Endothelial cell of umbilical vein (primary cell): ENCODE measurements at regions not wholly inside any gene's neighbourhood (a gene's known extent, or its start where the extent isn't known, plus 50 kb on each side); places are given as distances from the start of the nearest gene placed in this dataset.

ENCODE experiments used
- BruUV-seq: library from RNA; stranded (reverse); fragments of 400-500 nt; replicated peaks from 2 replicates; lab custom pipeline; 2021; lab: Mats Ljungman, UMichigan
- CTCF ChIA-PET: fragments of 300-600, 350-600 bp; sonication (Branson Sonifier 250); formaldehyde crosslinking; loops from one replicate; lab custom pipeline; 2021; ENCODE audit warnings: antibody characterized with exemption, inconsistent platforms; lab: Charles Lee
- POLR2A ChIA-PET: fragments of 300-600, 350-600 bp; sonication (Branson Sonifier 250); formaldehyde crosslinking; loops from one replicate; lab custom pipeline; 2021; ENCODE audit warnings: antibody characterized with exemption, inconsistent platforms; lab: Charles Lee
- DNase-seq: peaks from one replicate; pipeline ENCODE4 v3.0.0-alpha.2; 2011; ENCODE audit warnings: low read depth, low spot score
- FAIRE-seq: peaks from 2 replicates; lab custom pipeline; 2011; peaks lifted over from hg19 to GRCh38; lab: Jason Lieb, UNC
- H2AFZ ChIP-seq: 2 replicates; pipeline ENCODE4 v1.6.0; 2012; ENCODE audit warnings: low read depth, low read length, control low read depth, inconsistent platforms
- H3K27ac ChIP-seq: 2 replicates; pipeline ENCODE4 v1.5.1; 2011; ENCODE audit warnings: low read depth, mild to moderate bottlenecking, control low read depth, low read length, moderate library complexity; ENCODE audit not compliant: insufficient read depth
- H3K27me3 ChIP-seq, 2 experiments: 2 replicates each; pipeline versions ENCODE4 v1.6.0 to v1.6.1; 2011; ENCODE audit warnings: low read length in 2 of 2, mixed read lengths in 1 of 2; ENCODE audit not compliant: control insufficient read depth in 2 of 2, insufficient read depth in 2 of 2
- H3K36me3 ChIP-seq, 2 experiments: 2 replicates in 1 of 2; 3 replicates in 1 of 2; pipeline ENCODE4 v1.5.1; 2011; ENCODE audit warnings: low read length in 2 of 2, mild to moderate bottlenecking in 1 of 2, moderate library complexity in 1 of 2; ENCODE audit not compliant: control insufficient read depth in 2 of 2, insufficient read depth in 2 of 2; ENCODE audit errors: extremely low read depth in 1 of 2
- H3K4me1 ChIP-seq: 3 replicates; pipeline ENCODE4 v1.5.1; 2011; ENCODE audit warnings: mild to moderate bottlenecking, low read length; ENCODE audit not compliant: control insufficient read depth, insufficient read depth; ENCODE audit errors: extremely low read depth
- H3K4me2 ChIP-seq: 2 replicates; pipeline ENCODE4 v1.6.1; 2011; ENCODE audit warnings: low read length, control low read depth, mixed read lengths; ENCODE audit not compliant: insufficient read depth
- H3K4me3 ChIP-seq, 3 experiments: fragments of 200-600 bp in 1 of 3; sonication (generic), shearing (Covaris generic) in 1 of 3; replicated peaks in 1 of 3; 2 replicates each; pipeline ENCODE4 v1.5.1; 2011 to 2016; ENCODE audit warnings: control low read depth in 3 of 3, low read length in 3 of 3, mild to moderate bottlenecking in 2 of 3, inconsistent platforms in 1 of 3, low read depth in 1 of 3, moderate library complexity in 1 of 3; ENCODE audit not compliant: insufficient read depth in 1 of 3
- H3K79me2 ChIP-seq: 2 replicates; pipeline ENCODE4 v1.6.0; 2012; ENCODE audit warnings: low read length, inconsistent platforms; ENCODE audit not compliant: control insufficient read depth, insufficient read depth
- H3K9ac ChIP-seq: replicated peaks from 2 replicates; pipeline ENCODE3; 2011; ENCODE audit warnings: low read length, control low read depth; ENCODE audit not compliant: insufficient read depth; ENCODE audit errors: extremely low read depth
- H3K9me1 ChIP-seq: replicated peaks from 3 replicates; pipeline ENCODE4 v1.6.0; 2011; ENCODE audit warnings: mild to moderate bottlenecking, low read length; ENCODE audit not compliant: control insufficient read depth, insufficient read depth; ENCODE audit errors: extremely low read depth
- H3K9me3 ChIP-seq: replicated peaks from 2 replicates; pipeline ENCODE4 v1.5.1; 2012; ENCODE audit warnings: low read length, inconsistent platforms; ENCODE audit not compliant: control insufficient read depth, insufficient read depth
- H4K20me1 ChIP-seq: replicated peaks from 2 replicates; pipeline ENCODE3; 2011; ENCODE audit warnings: mild to moderate bottlenecking, low read length; ENCODE audit not compliant: control insufficient read depth, insufficient read depth; ENCODE audit errors: extremely low read depth
- EZH2 ChIP-seq: IDR thresholded peaks from 2 replicates; pipeline ENCODE4 v1.6.1; 2012; ENCODE audit warnings: borderline replicate concordance, low read depth, mild to moderate bottlenecking, moderate library complexity, low read length, inconsistent platforms; ENCODE audit not compliant: severe bottlenecking
- FOS ChIP-seq: IDR thresholded peaks from 2 replicates; pipeline ENCODE4 v1.6.1; 2011; ENCODE audit warnings: mild to moderate bottlenecking, low read length, moderate library complexity, borderline replicate concordance; ENCODE audit not compliant: insufficient read depth
- GATA2 ChIP-seq: IDR thresholded peaks from 2 replicates; pipeline ENCODE4 v1.7.0; 2011; ENCODE audit warnings: low read depth, mild to moderate bottlenecking, moderate library complexity, mixed read lengths, low read length; ENCODE audit not compliant: insufficient read length, insufficient read depth
- JUN ChIP-seq: IDR thresholded peaks from 2 replicates; pipeline ENCODE4 v1.6.1; 2011; ENCODE audit warnings: borderline replicate concordance, low read depth; ENCODE audit not compliant: insufficient read length, insufficient read depth
- MYC ChIP-seq: IDR thresholded peaks from one replicate; pipeline ENCODE4 v1.6.1; 2011; ENCODE audit warnings: mild to moderate bottlenecking, low read depth, low read length
- POLR2A ChIP-seq: IDR thresholded peaks from 2 replicates; pipeline ENCODE4 v1.6.1; 2012; ENCODE audit warnings: low read depth, mild to moderate bottlenecking, control low read depth, low read length
- POLR2AphosphoS5 ChIP-seq: IDR thresholded peaks from 2 replicates; pipeline ENCODE4 v1.6.1; 2012; ENCODE audit warnings: low read depth, mild to moderate bottlenecking, control low read depth, low read length, moderate library complexity; ENCODE audit not compliant: insufficient read depth
- dilution Hi-C: fragments of 300-500 bp; cut with MboI; formaldehyde crosslinking; loops from one replicate; pipeline ENCODE4 v1.15.0; 2019; ENCODE audit warnings: low sequenced_read_pairs; ENCODE audit not compliant: extremely low pct_ligation_motif_present
- intact Hi-C: fragments of 100-400 bp; cut with micrococcal nuclease; formaldehyde crosslinking; loops from one replicate; pipeline ENCODE4 v1.10.0; 2022
- TF ChIP-seq, protein P1 (sequence below): IDR thresholded peaks from 2 replicates; pipeline ENCODE4 v1.6.1; 2011; ENCODE audit not compliant: insufficient read depth, insufficient read length
- TF ChIP-seq, protein P2 (sequence below), 2 donors: IDR thresholded peaks; 1 replicate in 1 of 2; 2 replicates in 1 of 2; pipeline ENCODE4 v1.5.1; 2011; ENCODE audit warnings: low read length in 2 of 2, mild to moderate bottlenecking in 2 of 2, moderate library complexity in 2 of 2, control low read depth in 1 of 2, inconsistent platforms in 1 of 2, low read depth in 1 of 2; ENCODE audit not compliant: insufficient read depth in 1 of 2; ENCODE audit errors: extremely low read depth in 1 of 2

DNA sequence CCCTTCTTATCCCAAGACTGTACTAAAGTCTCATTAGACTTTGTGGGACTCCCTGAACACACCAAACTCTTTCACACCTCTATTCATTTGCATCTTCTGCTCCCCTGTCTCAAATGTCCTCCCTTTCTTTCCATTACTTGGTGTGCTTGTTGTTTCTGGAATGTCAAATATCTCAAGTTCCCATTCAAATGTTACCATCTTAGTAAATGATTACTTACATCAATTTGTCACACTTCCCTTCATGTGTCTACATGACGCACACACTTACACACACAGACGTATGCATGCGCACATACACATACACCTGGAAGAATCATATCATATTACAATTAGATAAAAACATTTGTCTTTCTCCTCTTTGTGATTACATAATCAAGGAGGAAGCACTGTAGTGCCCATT is 210.8 kb upstream of the TEX13C start:
- dilution Hi-C loops (no loop called here), intact Hi-C loops (no loop called here)
- H3K9me3 ChIP-seq: no peaks in the 10 kb centered on the region
- no peak overlapping the region for H3K27ac ChIP-seq
- DNase-seq (no peak), FAIRE-seq (no peak)
- TF ChIP-seq EZH2: no peak
- no peak for TF ChIP-seq POLR2AphosphoS5
- no peak for TF ChIP-seq POLR2A
- TF ChIP-seq FOS: no peak
- no peak for TF ChIP-seq JUN
- TF ChIP-seq, protein P1, sequence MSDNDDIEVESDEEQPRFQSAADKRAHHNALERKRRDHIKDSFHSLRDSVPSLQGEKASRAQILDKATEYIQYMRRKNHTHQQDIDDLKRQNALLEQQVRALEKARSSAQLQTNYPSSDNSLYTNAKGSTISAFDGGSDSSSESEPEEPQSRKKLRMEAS: no peak
- no peak for TF ChIP-seq GATA2
- no peak for TF ChIP-seq MYC
- TF ChIP-seq, protein P2, sequence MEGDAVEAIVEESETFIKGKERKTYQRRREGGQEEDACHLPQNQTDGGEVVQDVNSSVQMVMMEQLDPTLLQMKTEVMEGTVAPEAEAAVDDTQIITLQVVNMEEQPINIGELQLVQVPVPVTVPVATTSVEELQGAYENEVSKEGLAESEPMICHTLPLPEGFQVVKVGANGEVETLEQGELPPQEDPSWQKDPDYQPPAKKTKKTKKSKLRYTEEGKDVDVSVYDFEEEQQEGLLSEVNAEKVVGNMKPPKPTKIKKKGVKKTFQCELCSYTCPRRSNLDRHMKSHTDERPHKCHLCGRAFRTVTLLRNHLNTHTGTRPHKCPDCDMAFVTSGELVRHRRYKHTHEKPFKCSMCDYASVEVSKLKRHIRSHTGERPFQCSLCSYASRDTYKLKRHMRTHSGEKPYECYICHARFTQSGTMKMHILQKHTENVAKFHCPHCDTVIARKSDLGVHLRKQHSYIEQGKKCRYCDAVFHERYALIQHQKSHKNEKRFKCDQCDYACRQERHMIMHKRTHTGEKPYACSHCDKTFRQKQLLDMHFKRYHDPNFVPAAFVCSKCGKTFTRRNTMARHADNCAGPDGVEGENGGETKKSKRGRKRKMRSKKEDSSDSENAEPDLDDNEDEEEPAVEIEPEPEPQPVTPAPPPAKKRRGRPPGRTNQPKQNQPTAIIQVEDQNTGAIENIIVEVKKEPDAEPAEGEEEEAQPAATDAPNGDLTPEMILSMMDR (IDR thresholded peaks at IDR 0.05; ENCODE audit: extremely low read depth in 1 of 2, insufficient read depth in 1 of 2, low read depth in 1 of 2, low read length in 2 of 2): no peak
- no peaks in the 10 kb centered on the region for H3K27me3 ChIP-seq
- no peak overlapping the region for H3K9ac ChIP-seq
- no peaks in the 10 kb centered on the region for H3K9me1 ChIP-seq
- POLR2A ChIA-PET: no interaction called here
- H3K4me1 ChIP-seq: no peaks in the 10 kb centered on the region
- H2AFZ ChIP-seq: no peak overlapping the region
- H3K79me2 ChIP-seq: no peaks in the 10 kb centered on the region
- no TSS peak for BruUV-seq
- no peaks in the 10 kb centered on the region for H3K36me3 ChIP-seq
- H3K4me2 ChIP-seq: no peak overlapping the region
- no peaks in the 10 kb centered on the region for H4K20me1 ChIP-seq
- CTCF ChIA-PET: no interaction called here
- no peak overlapping the region for H3K4me3 ChIP-seq
